GM12865 (cell line): ENCODE measurements at regions not wholly inside any gene's neighbourhood (a gene's known extent, or its start where the extent isn't known, plus 50 kb on each side); places are given as distances from the start of the nearest gene placed in this dataset.

Experiments used
- DNase-seq: peaks from one replicate; pipeline ENCODE4 v3.0.0; 2010; ENCODE audit warnings: low read depth
- H3K4me3 ChIP-seq: 2 replicates; pipeline ENCODE4 v1.5.1; 2011; ENCODE audit warnings: mild to moderate bottlenecking, low read depth, low read length, control low read depth
- CTCF ChIP-seq: IDR thresholded peaks from 2 replicates; pipeline ENCODE4 v1.5.1; 2011; ENCODE audit warnings: low read length, control low read depth, low read depth, inconsistent platforms; ENCODE audit not compliant: insufficient read depth; ENCODE audit errors: missing control alignments

- no peak for TF ChIP-seq CTCF
- no peak overlapping the region for H3K4me3 ChIP-seq
- no peak for DNase-seq
Observed at GRCh38 chr2:192354512-192355244, 159.9 kb upstream of the TMEFF2 start.

GRCh38 chr2:192347542-192347941 lies 152.8 kb upstream of the TMEFF2 start:
- H3K4me3 ChIP-seq, result no peak overlapping the region
- no peak for TF ChIP-seq CTCF
- no peak for DNase-seq

GRCh38 chr2:192345287-192345686 lies 150.6 kb upstream of the TMEFF2 start:
- H3K4me3 ChIP-seq, result no peak overlapping the region
- no peak for DNase-seq
- no peak for TF ChIP-seq CTCF

- no peak overlapping the region for H3K4me3 ChIP-seq
- TF ChIP-seq CTCF, result no peak
- DNase-seq, result no peak
Observed at GRCh38 chr2:192333642-192334041, 138.9 kb upstream of the TMEFF2 start.

- H3K4me3 ChIP-seq, result no peak overlapping the region
- no peak for TF ChIP-seq CTCF
- DNase-seq, result no peak
Observed at GRCh38 chr2:192328297-192328696, 133.6 kb upstream of the TMEFF2 start.

- no peak overlapping the region for H3K4me3 ChIP-seq
- no peak for TF ChIP-seq CTCF
- no peak for DNase-seq
Observed at GRCh38 chr2:192327576-192327975, 132.8 kb upstream of the TMEFF2 start.

GRCh38 chr2:192315543-192315942 lies 120.8 kb upstream of the TMEFF2 start:
- TF ChIP-seq CTCF, result no peak
- H3K4me3 ChIP-seq, result no peak overlapping the region
- DNase-seq, result no peak
